ENCODE measurements at regions not wholly inside any gene's neighbourhood (a gene's known extent, or its start where the extent isn't known, plus 50 kb on each side); places are given as distances from the start of the nearest gene placed in this dataset.

GRCh38 chr21:19275065-19275464 lies 871.5 kb upstream of the TMPRSS15 start:
- Mint-ChIP-seq H3K27me3 (no peaks in the 10 kb centered on the region), H3K9me3 (peaks cover 2% of the 10 kb centered on the region), H3K4me3 (no peak overlapping the region), H3K36me3 (ENCODE audit: low read depth) (no peaks in the 10 kb centered on the region), H3K4me1 (ENCODE audit: low read depth) (no peaks in the 10 kb centered on the region), H3K27ac (no peak overlapping the region)
- ATAC-seq: no peak
- CTCF ChIA-PET: no interaction called here
- POLR2A ChIA-PET: no interaction called here
- intact Hi-C loops (cut with micrococcal nuclease): no loop called here
- TF ChIP-seq, protein P1, sequence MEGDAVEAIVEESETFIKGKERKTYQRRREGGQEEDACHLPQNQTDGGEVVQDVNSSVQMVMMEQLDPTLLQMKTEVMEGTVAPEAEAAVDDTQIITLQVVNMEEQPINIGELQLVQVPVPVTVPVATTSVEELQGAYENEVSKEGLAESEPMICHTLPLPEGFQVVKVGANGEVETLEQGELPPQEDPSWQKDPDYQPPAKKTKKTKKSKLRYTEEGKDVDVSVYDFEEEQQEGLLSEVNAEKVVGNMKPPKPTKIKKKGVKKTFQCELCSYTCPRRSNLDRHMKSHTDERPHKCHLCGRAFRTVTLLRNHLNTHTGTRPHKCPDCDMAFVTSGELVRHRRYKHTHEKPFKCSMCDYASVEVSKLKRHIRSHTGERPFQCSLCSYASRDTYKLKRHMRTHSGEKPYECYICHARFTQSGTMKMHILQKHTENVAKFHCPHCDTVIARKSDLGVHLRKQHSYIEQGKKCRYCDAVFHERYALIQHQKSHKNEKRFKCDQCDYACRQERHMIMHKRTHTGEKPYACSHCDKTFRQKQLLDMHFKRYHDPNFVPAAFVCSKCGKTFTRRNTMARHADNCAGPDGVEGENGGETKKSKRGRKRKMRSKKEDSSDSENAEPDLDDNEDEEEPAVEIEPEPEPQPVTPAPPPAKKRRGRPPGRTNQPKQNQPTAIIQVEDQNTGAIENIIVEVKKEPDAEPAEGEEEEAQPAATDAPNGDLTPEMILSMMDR (IDR thresholded peaks at IDR 0.05): no peak
- DNase-seq: no peak

DNA sequence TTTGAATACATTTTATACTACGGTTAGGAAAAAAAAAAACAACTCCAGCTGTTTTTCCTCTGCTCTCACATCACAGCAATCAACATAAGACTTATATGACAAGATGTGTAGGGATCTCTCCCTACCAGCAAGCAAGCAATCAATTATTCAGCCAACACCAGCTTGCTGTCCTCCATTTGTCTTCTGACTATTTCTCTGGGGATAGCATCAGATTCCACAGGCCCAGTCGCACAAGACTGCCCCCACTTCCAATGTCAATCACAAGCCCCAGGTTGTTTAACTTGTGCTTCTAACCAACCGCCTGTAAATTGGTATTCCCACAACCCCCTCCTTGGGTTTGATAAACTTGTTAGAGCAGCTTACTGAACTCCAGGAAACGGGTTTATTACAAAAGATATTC lies 873.1 kb upstream of the TMPRSS15 start:
- no peaks in the 10 kb centered on the region for H3K4me1 Mint-ChIP-seq (ENCODE audit: low read depth)
- TF ChIP-seq, protein P1 (IDR thresholded peaks at IDR 0.05): no peak
- DNase-seq (no peak), ATAC-seq (no peak)
- no peaks in the 10 kb centered on the region for H3K36me3 Mint-ChIP-seq (ENCODE audit: low read depth)
- no peak overlapping the region for H3K27ac Mint-ChIP-seq
- CTCF ChIA-PET: no interaction called here
- intact Hi-C loops (cut with micrococcal nuclease): no loop called here
- no peak overlapping the region for H3K4me3 Mint-ChIP-seq
- POLR2A ChIA-PET: no interaction called here
- H3K9me3 Mint-ChIP-seq: peaks cover 2% of the 10 kb centered on the region
- H3K27me3 Mint-ChIP-seq: no peaks in the 10 kb centered on the region

DNA sequence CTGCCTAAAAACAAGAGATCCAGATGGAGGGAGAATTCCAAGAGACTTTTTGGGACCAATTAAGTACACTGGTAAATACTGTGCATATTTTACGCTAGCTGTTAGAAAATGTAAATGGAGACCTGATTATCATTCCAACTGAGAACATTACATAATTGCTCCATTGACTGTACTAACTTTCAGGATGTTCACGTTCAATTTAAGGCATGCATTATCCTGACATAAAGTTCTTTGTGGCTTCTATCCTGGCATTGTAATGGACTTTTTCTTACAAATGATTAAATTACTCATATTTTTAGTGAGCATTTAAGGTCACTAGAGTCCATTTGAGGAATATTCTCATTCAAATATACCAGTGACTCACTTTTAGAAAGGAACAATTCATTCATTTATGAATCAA lies 883.3 kb upstream of the TMPRSS15 start:
- intact Hi-C loops (cut with micrococcal nuclease): no loop called here
- Mint-ChIP-seq H3K27me3 (no peaks in the 10 kb centered on the region), H3K9me3 (peaks cover 1% of the 10 kb centered on the region), H3K27ac (no peak overlapping the region), H3K36me3 (ENCODE audit: low read depth) (no peaks in the 10 kb centered on the region), H3K4me1 (ENCODE audit: low read depth) (no peaks in the 10 kb centered on the region), H3K4me3 (no peak overlapping the region)
- TF ChIP-seq, protein P1 (IDR thresholded peaks at IDR 0.05): no peak
- ATAC-seq (no peak), DNase-seq (no peak)
- ChIA-PET POLR2A (no interaction called here), CTCF (no interaction called here)

GRCh38 chr21:19290328-19290727 lies 886.7 kb upstream of the TMPRSS15 start:
- ATAC-seq (no peak), DNase-seq (no peak)
- Mint-ChIP-seq H3K27ac (no peak overlapping the region), H3K27me3 (no peaks in the 10 kb centered on the region), H3K4me1 (ENCODE audit: low read depth) (no peaks in the 10 kb centered on the region), H3K4me3 (no peak overlapping the region), H3K36me3 (ENCODE audit: low read depth) (no peaks in the 10 kb centered on the region), H3K9me3 (peaks cover 11% of the 10 kb centered on the region)
- ChIA-PET POLR2A (no interaction called here), CTCF (no interaction called here)
- intact Hi-C loops (cut with micrococcal nuclease): no loop called here
- TF ChIP-seq, protein P1 (IDR thresholded peaks at IDR 0.05): no peak

DNA sequence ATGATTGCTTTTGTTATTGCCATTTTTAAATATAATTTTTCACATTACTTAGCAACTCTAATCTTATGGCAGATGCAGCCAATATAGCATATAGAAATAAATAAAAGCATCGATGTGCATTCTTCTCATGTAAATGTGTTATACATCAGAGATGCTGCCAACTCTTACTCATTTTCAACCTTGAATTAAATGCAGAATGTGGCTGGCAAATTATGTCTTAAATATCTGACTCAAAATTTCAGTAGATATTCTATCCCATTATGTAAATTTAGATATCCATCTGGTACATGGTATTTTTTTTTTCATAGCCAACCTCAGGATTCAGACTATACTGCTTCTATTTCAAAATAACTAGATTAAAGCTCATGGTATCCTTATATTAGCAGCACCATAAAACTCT lies 916.7 kb upstream of the TMPRSS15 start:
- no peak overlapping the region for H3K4me3 Mint-ChIP-seq
- TF ChIP-seq, protein P1 (IDR thresholded peaks at IDR 0.05): no peak
- intact Hi-C loops (cut with micrococcal nuclease): no loop called here
- DNase-seq (no peak), ATAC-seq (no peak)
- CTCF ChIA-PET: no interaction called here
- POLR2A ChIA-PET: interaction anchor here (0.6 kb wide), 1 partner anchor 29 kb away, joined by 3 read pairs; no protein-coding TSS in a partner anchor
- no peaks in the 10 kb centered on the region for H3K27me3 Mint-ChIP-seq
- H3K9me3 Mint-ChIP-seq: peaks cover 4% of the 10 kb centered on the region
- no peaks in the 10 kb centered on the region for H3K36me3 Mint-ChIP-seq (ENCODE audit: low read depth)
- H3K27ac Mint-ChIP-seq: no peak overlapping the region
- no peaks in the 10 kb centered on the region for H3K4me1 Mint-ChIP-seq (ENCODE audit: low read depth)
